ENCODE measurements at regions not wholly inside any gene's neighbourhood (a gene's known extent, or its start where the extent isn't known, plus 50 kb on each side); places are given as distances from the start of the nearest gene placed in this dataset.

GRCh38 chr3:190208196-190208595 lies 87.5 kb upstream of the P3H2 start:
- dilution Hi-C loops (cut with HindIII; ENCODE audit: low sequenced_read_pairs, unreplicated experiment), result no loop called here
- Histone ChIP-seq H3K27ac (ENCODE audit: insufficient read depth, low read length) (no peak overlapping the region), H3K36me3 (ENCODE audit: control insufficient read depth, insufficient read depth, low read length) (no peaks in the 10 kb centered on the region), H2BK5ac (ENCODE audit: low read depth, low read length, poor library complexity, severe bottlenecking) (no peak overlapping the region), H3K23ac (ENCODE audit: low read depth, low read length) (no peak overlapping the region), H2AK5ac (ENCODE audit: low read depth, low read length) (no peak overlapping the region), H4K8ac (ENCODE audit: low read depth in 2 of 2, low read length in 2 of 2) (no peak overlapping the region), H2BK120ac (ENCODE audit: low read depth, low read length) (no peak overlapping the region), H3K9ac (ENCODE audit: low read depth, low read length) (no peak overlapping the region), H3K27me3 (ENCODE audit: control insufficient read depth, insufficient read depth, low read length) (no peaks in the 10 kb centered on the region), H3K4me1 (ENCODE audit: control insufficient read depth, insufficient read depth, low read length) (no peaks in the 10 kb centered on the region), H2AK9ac (replicated peaks; ENCODE audit: low read depth, low read length, poor library complexity) (no peak overlapping the region), H3K14ac (replicated peaks; ENCODE audit: low read depth, low read length) (no peak overlapping the region), H3K9me1 (ENCODE audit: insufficient read depth, low read length) (no peaks in the 10 kb centered on the region), H3K4me3 (ENCODE audit: insufficient read depth, low read depth, low read length) (no peak overlapping the region), H4K5ac (ENCODE audit: low read depth, low read length) (no peak overlapping the region), H2BK20ac (ENCODE audit: low read depth, low read length) (no peak overlapping the region), H3K79me1 (ENCODE audit: low read depth in 1 of 2, low read length in 2 of 2) (no peaks in the 10 kb centered on the region), H2AFZ (replicated peaks; ENCODE audit: low read length, poor library complexity) (no peak overlapping the region), H4K20me1 (ENCODE audit: insufficient read depth, low read length) (no peaks in the 10 kb centered on the region), H3K9me3 (ENCODE audit: control insufficient read depth, insufficient read depth, low read length) (no peaks in the 10 kb centered on the region), H3K4ac (ENCODE audit: low read depth, low read length) (no peak overlapping the region), H2BK15ac (ENCODE audit: low read depth, low read length) (no peak overlapping the region), H3K4me2 (ENCODE audit: low read depth, low read length) (no peak overlapping the region), H3K56ac (ENCODE audit: extremely low read depth, insufficient read depth, low read length) (no peak overlapping the region), H3K18ac (ENCODE audit: low read depth, low read length) (no peak overlapping the region), H4K91ac (ENCODE audit: insufficient read depth, low read depth, low read length) (no peak overlapping the region)
- TF ChIP-seq SMC3 (IDR thresholded peaks at IDR 0.05; ENCODE audit: low read depth, low read length), result no peak
- TF ChIP-seq MXI1 (IDR thresholded peaks at IDR 0.05; ENCODE audit: borderline replicate concordance, low read depth, low read length), result no peak
- TF ChIP-seq ELK1 (IDR thresholded peaks at IDR 0.05; ENCODE audit: borderline replicate concordance, low read depth, low read length), result no peak
- TF ChIP-seq CHD1 (IDR thresholded peaks at IDR 0.05; ENCODE audit: low read depth, low read length), result no peak
- no peak for TF ChIP-seq POLR2A (IDR thresholded peaks at IDR 0.05; ENCODE audit: low read depth, low read length)
- TF ChIP-seq CEBPB (IDR thresholded peaks at IDR 0.05; ENCODE audit: low read depth, low read length), result no peak
- no peak for TF ChIP-seq NFE2L2 (IDR thresholded peaks at IDR 0.05; ENCODE audit: low read depth, low read length)
- no peak for TF ChIP-seq MAZ (IDR thresholded peaks at IDR 0.05; ENCODE audit: borderline replicate concordance, low read depth, low read length)
- TF ChIP-seq FOS (IDR thresholded peaks at IDR 0.05; ENCODE audit: low read depth, low read length), result no peak
- TF ChIP-seq BHLHE40 (IDR thresholded peaks at IDR 0.05; ENCODE audit: low read depth, low read length), result no peak
- TF ChIP-seq RCOR1 (IDR thresholded peaks at IDR 0.05; ENCODE audit: insufficient replicate concordance, low read length), result no peak
- TF ChIP-seq MAFK (IDR thresholded peaks at IDR 0.05; ENCODE audit: low read depth, low read length), result no peak
- TF ChIP-seq USF2 (IDR thresholded peaks at IDR 0.05; ENCODE audit: low read depth, low read length), result no peak
- no peak for TF ChIP-seq RAD21 (IDR thresholded peaks at IDR 0.05; ENCODE audit: low read length)
- ChIA-PET POLR2A (ENCODE audit: unreplicated experiment) (no interaction called here), CTCF (interaction anchor here (0.5 to 1.4 kb wide), 2 partner anchors 17 to 176 kb away, joined by 3 to 6 read pairs; no protein-coding TSS in a partner anchor)
- DNase-seq (no peak), ATAC-seq (ENCODE audit: low read depth) (no peak)
- in situ Hi-C loops (cut with MboI; ENCODE audit: low sequenced_read_pairs), result loop anchor here (10.0 kb wide), 1 partner anchor 193 kb away; no protein-coding TSS in a partner anchor
- BruUV-seq (replicated peaks), result no TSS peak
- no CpG with 5 or more reads among the region's 1 CpG for WGBS, 2 experiments (ENCODE audit: extremely low coverage in 2 of 2, insufficient read length in 1 of 2)
- intact Hi-C loops (cut with micrococcal nuclease), result no loop called here
